ENCODE measurements at regions not wholly inside any gene's neighbourhood (a gene's known extent, or its start where the extent isn't known, plus 50 kb on each side); places are given as distances from the start of the nearest gene placed in this dataset.

DNA sequence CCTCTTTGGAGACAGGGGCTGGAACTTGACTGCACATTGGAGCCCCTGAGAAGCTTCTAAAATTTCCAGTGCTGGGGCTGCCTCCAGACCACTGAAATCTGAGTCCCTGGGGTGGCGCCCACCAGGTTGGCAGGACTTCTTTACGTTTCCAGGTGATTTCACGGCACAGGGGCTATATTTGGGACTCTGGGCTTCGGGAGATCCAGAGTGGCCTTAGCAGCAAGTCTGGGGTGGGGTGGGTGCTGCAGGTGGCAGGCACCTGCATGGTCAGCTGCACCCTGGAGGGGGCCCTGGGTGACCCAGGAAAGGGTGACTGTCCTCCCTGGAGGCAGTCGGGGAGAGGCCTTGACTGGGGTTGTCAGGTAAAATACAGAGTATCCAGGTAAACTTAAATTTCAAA lies 135.5 kb upstream of the PHACTR3 start:
- Histone ChIP-seq H3K79me2 (ENCODE audit: insufficient read depth, low read length) (no peaks in the 10 kb centered on the region), H4K20me1 (ENCODE audit: insufficient read depth, low read length) (no peaks in the 10 kb centered on the region), H2AFZ (ENCODE audit: low read length) (no peak overlapping the region), H3K9me3 (ENCODE audit: low read depth, low read length) (no peaks in the 10 kb centered on the region), H3K27ac (ENCODE audit: low read depth, low read length) (no peak overlapping the region), H3K27me3 (ENCODE audit: insufficient read depth, low read length) (no peaks in the 10 kb centered on the region), H3K4me1 (ENCODE audit: insufficient read depth, low read length) (no peaks in the 10 kb centered on the region), H3K4me2 (ENCODE audit: insufficient read depth, low read length) (no peak overlapping the region), H3K4me3 (ENCODE audit: insufficient read depth, low read length) (no peak overlapping the region), H3K36me3 (ENCODE audit: insufficient read depth, low read length) (no peaks in the 10 kb centered on the region)
- TF ChIP-seq, protein P1, sequence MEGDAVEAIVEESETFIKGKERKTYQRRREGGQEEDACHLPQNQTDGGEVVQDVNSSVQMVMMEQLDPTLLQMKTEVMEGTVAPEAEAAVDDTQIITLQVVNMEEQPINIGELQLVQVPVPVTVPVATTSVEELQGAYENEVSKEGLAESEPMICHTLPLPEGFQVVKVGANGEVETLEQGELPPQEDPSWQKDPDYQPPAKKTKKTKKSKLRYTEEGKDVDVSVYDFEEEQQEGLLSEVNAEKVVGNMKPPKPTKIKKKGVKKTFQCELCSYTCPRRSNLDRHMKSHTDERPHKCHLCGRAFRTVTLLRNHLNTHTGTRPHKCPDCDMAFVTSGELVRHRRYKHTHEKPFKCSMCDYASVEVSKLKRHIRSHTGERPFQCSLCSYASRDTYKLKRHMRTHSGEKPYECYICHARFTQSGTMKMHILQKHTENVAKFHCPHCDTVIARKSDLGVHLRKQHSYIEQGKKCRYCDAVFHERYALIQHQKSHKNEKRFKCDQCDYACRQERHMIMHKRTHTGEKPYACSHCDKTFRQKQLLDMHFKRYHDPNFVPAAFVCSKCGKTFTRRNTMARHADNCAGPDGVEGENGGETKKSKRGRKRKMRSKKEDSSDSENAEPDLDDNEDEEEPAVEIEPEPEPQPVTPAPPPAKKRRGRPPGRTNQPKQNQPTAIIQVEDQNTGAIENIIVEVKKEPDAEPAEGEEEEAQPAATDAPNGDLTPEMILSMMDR (IDR thresholded peaks at IDR 0.05; ENCODE audit: extremely low read depth, low read depth, low read length), result no peak
- no peak for DNase-seq (ENCODE audit: insufficient read length, low spot score, missing footprints)

DNA sequence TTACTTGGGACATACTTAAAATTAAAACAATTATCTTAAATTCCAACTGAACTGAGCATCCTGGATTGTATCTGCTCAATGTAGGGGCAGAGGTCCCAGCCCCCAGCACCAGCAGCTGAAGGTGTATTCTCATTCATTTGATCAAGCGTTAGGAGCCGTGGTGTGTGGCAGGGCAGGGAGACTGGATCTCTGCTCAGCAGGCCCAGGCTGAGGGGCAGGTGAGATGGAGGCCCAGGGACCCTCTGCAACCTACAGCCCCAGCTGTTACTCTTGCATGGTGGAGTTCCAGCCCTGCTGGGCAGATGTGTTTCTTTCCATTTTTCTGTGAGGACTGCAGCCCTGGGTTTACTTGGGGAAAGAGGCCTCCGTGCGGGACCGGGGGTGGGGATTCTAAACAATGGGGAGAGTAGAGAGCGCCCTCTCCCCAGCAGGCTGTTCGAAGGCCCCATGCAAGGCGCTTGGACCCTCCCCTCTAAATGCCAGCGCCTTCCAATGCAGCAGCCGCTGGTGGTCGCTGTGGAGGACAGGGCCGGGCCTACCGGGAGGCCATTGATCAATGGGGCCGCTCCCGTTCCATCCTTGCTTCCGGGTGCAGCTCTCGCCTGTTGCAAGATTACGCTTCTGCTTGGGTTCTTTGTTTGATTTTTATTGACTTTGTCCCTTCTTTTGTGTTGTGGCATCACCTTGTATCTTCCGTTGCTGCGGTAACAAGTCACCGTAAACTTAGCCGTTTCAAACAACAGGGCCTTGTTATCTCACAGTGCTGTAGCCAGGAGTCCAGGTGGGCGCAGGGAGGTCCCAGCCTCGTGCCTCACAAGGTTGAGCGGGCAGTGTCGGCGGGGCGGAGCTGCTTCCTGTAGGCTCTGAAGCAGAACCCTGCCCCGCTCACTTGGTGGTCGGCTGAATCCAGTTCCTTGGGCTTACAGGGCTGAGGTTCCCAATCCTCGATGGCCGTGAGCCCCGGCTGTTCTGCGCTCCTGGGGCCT lies 134.8 kb upstream of the PHACTR3 start:
- no peaks in the 10 kb centered on the region for H3K36me3 ChIP-seq (ENCODE audit: insufficient read depth, low read length)
- H4K20me1 ChIP-seq (ENCODE audit: insufficient read depth, low read length), result no peaks in the 10 kb centered on the region
- H3K9me3 ChIP-seq (ENCODE audit: low read depth, low read length), result no peaks in the 10 kb centered on the region
- H3K4me1 ChIP-seq (ENCODE audit: insufficient read depth, low read length), result no peaks in the 10 kb centered on the region
- H3K79me2 ChIP-seq (ENCODE audit: insufficient read depth, low read length), result no peaks in the 10 kb centered on the region
- no peaks in the 10 kb centered on the region for H3K27me3 ChIP-seq (ENCODE audit: insufficient read depth, low read length)
- DNase-seq (ENCODE audit: insufficient read length, low spot score, missing footprints), result peak; percentile 65
- TF ChIP-seq, protein P1 (IDR thresholded peaks at IDR 0.05; ENCODE audit: extremely low read depth, low read depth, low read length), result no peak
- H3K4me2 ChIP-seq (ENCODE audit: insufficient read depth, low read length), result no peak overlapping the region
- H3K27ac ChIP-seq (ENCODE audit: low read depth, low read length), result no peak overlapping the region
- no peak overlapping the region for H3K4me3 ChIP-seq (ENCODE audit: insufficient read depth, low read length)
- H2AFZ ChIP-seq (ENCODE audit: low read length), result no peak overlapping the region

DNA sequence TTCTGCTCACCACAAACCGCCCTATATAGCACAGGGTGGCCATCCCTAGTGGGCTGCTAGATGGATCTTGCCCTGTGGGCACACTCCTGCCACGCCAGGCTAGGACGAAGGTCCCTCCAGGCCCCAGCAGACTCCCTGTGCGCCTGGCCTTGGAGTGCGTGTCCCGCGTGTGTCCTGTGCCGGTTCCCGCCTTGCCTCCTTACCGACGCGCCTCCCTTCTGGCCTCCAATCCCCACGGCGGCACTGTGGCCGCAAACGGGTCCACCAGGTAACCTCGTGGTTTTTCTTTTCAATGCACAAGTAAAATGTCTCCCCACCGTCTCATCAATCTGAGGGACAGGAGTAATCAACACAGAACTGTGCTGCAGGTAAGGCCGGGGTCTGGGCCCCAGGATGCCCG lies 133.8 kb upstream of the PHACTR3 start:
- Histone ChIP-seq H3K4me3 (ENCODE audit: insufficient read depth, low read length) (no peak overlapping the region), H2AFZ (ENCODE audit: low read length) (no peak overlapping the region), H3K4me2 (ENCODE audit: insufficient read depth, low read length) (no peak overlapping the region), H4K20me1 (ENCODE audit: insufficient read depth, low read length) (no peaks in the 10 kb centered on the region), H3K79me2 (ENCODE audit: insufficient read depth, low read length) (no peaks in the 10 kb centered on the region), H3K4me1 (ENCODE audit: insufficient read depth, low read length) (no peaks in the 10 kb centered on the region), H3K9me3 (ENCODE audit: low read depth, low read length) (no peaks in the 10 kb centered on the region), H3K27ac (ENCODE audit: low read depth, low read length) (no peak overlapping the region), H3K27me3 (ENCODE audit: insufficient read depth, low read length) (no peaks in the 10 kb centered on the region), H3K36me3 (ENCODE audit: insufficient read depth, low read length) (no peaks in the 10 kb centered on the region)
- peak; percentile 21 for DNase-seq (ENCODE audit: insufficient read length, low spot score, missing footprints)
- TF ChIP-seq, protein P1 (IDR thresholded peaks at IDR 0.05; ENCODE audit: extremely low read depth, low read depth, low read length), result no peak

DNA sequence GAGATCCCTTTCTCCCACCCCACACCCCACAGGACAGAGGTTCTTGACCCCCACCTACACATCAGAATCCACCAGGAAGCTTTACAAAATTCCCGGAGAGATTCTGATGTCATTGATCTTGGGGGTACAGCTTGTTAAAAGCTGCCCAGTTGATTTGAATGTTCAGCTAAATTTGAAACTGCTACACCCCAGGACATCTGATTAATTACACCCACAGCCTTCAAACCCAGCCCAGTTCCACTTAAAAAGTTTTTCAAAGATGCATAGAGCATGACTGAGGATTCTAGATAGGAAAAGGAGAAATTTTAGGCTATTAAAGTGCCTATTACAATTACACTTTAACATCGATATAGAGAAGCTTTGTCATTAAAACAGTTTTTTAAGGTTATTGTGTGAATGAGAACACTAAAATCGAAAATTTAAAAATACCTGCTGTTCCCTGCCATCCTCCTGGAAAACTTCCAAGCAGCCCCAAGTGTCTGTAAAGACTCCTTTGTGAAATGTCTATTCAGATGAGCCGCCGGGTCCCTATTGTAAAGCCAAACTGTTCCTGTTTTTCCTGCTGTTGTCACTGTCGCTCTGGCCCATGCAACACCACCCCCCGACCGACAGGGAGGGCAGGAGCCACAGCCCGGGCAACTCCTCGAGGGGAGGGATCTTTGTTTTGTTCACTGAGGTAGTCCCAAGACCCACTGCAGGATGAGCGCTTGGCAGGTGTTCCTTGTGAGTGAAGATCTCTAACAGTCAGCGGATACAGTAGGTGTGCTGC lies 132.5 kb upstream of the PHACTR3 start:
- Histone ChIP-seq H3K4me3 (ENCODE audit: insufficient read depth, low read length) (no peak overlapping the region), H3K4me1 (ENCODE audit: insufficient read depth, low read length) (no peaks in the 10 kb centered on the region), H3K27ac (ENCODE audit: low read depth, low read length) (no peak overlapping the region), H2AFZ (ENCODE audit: low read length) (no peak overlapping the region), H3K27me3 (ENCODE audit: insufficient read depth, low read length) (no peaks in the 10 kb centered on the region), H3K79me2 (ENCODE audit: insufficient read depth, low read length) (no peaks in the 10 kb centered on the region), H3K36me3 (ENCODE audit: insufficient read depth, low read length) (no peaks in the 10 kb centered on the region), H3K4me2 (ENCODE audit: insufficient read depth, low read length) (no peak overlapping the region), H4K20me1 (ENCODE audit: insufficient read depth, low read length) (no peaks in the 10 kb centered on the region), H3K9me3 (ENCODE audit: low read depth, low read length) (no peaks in the 10 kb centered on the region)
- peak; percentile 29 for DNase-seq (ENCODE audit: insufficient read length, low spot score, missing footprints)
- TF ChIP-seq, protein P1 (IDR thresholded peaks at IDR 0.05; ENCODE audit: extremely low read depth, low read depth, low read length), result no peak
